Erythroblast (primary cell): ENCODE measurements at regions not wholly inside any gene's neighbourhood (a gene's known extent, or its start where the extent isn't known, plus 50 kb on each side); places are given as distances from the start of the nearest gene placed in this dataset.

Experiments used
- DNase-seq, 2 experiments: peaks; one replicate each; lab custom pipeline; 2025; lab: John Stamatoyannopoulos, UW
- GATA1 ChIP-seq: IDR thresholded peaks from 2 replicates; pipeline ENCODE4 v1.6.1; 2011; ENCODE audit warnings: low read depth, mild to moderate bottlenecking, control low read depth, low read length, moderate library complexity
- POLR2A ChIP-seq: IDR thresholded peaks from 2 replicates; pipeline ENCODE4 v1.6.1; 2011; ENCODE audit warnings: mild to moderate bottlenecking, low read length

DNA sequence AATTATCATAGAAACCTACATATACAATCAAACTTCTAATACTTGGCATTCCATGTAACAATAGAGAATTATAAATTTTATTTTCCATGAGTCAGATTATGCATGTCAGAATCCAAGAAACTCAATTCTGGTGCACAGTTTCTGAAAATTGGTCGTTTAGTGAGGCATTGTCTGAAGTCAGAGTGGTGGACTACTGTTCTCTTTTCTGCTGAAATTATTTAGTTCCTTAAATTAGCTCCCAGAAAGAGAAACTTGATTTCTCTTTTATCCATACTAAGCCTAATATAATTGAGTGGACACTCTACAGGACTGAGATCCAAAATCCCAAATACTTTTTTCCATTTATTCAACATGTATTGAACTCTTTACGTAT lies 265.5 kb downstream of the ALDH8A1 start:
- no peak for DNase-seq
- TF ChIP-seq GATA1 (no peak), POLR2A (no peak)

DNA sequence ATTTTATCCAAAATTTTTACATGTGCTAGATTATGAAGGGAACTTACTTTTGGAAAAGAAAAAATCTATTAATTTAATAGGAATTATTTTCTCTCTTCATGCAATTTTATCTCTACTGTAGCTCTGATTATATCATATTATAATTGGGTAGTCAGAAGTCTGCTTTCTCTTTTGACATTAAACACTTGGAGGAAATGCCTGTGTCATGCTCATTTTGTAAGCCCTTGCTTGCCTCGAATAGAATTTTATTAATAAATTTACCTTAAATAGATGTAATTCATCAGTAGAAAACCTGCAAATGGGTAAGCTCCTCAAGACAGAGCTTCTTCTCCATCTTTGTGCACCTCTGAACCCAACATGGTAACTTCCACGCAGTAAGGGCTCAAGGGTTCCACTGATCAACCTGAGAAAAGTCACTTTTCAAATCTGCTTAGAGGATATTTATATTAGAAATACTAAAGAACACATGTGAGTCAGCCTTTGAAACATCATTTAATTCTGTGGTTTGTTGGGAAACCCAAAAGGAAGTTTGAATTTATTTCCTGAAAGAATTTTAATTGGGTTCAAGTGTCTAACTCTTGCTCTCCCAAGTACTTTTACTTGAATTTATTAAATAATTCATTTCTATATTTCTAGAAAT lies 266.0 kb downstream of the ALDH8A1 start:
- DNase-seq, result no peak
- TF ChIP-seq GATA1 (no peak), POLR2A (no peak)

DNA sequence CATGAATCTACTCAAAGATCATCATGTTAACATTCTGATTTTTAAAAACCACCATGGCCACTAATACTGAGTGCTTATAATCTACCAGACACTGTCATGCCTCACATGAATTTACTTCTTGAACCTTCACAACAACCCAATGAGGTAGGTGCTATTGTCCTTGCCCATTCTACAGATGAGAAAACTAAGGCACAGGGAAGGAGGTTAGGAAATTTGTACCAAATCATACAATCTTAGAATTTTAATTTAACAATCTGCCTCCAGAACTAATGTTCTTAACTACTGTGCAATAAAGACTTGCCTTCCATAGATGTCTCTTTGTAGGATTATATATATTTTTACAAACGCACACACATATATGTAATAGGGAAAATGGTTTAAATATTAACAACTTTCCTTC lies 269.5 kb downstream of the ALDH8A1 start:
- no peak for DNase-seq
- TF ChIP-seq GATA1 (no peak), POLR2A (no peak)

DNA sequence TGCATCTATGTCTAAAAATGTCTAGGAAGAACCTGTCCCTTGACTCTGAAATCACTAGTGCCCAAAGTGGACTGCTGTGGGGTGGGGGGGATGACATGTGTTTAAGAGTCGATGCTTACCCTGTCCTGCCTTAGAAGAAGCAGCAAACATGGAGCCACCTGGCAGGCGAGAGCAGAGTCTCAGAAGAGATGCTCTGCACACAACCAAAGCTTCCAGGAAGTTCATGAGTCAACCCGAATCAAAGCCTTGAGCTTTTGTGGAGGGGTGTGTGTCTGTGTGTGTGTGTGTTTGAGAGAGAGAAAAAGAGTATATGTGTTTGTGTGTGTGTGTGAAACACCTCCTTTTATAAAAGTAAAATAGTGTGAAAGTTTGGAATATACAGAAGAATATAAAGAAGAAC lies 269.9 kb downstream of the ALDH8A1 start:
- TF ChIP-seq POLR2A (no peak), GATA1 (no peak)

DNA sequence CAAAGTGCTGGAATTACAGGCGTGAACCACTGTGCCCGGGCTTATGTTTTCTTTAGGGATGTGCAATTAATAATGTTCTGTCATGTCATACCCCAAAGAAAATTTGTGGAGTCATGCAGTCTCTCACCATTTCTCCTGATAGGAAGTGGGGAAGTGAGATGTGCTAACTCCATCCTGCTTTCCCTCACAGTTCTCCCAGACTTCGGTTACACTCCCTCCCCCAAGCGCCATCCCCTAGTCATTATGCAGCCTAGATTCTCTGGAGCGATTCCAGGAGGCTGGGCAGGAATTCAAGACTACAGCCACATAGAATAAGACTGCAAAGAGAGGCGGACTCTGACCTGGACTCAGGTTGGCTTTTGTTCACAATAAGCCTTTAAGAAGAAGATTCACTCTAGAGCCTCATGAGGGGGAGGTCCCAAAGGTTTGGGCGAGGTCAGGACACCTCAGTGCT lies 271.4 kb downstream of the ALDH8A1 start:
- TF ChIP-seq POLR2A, result no peak
- no peak for TF ChIP-seq GATA1
- no peak for DNase-seq

More for the DNA sequence above, 269.9 kb downstream of the ALDH8A1 start:
- DNase-seq, result no peak

DNA sequence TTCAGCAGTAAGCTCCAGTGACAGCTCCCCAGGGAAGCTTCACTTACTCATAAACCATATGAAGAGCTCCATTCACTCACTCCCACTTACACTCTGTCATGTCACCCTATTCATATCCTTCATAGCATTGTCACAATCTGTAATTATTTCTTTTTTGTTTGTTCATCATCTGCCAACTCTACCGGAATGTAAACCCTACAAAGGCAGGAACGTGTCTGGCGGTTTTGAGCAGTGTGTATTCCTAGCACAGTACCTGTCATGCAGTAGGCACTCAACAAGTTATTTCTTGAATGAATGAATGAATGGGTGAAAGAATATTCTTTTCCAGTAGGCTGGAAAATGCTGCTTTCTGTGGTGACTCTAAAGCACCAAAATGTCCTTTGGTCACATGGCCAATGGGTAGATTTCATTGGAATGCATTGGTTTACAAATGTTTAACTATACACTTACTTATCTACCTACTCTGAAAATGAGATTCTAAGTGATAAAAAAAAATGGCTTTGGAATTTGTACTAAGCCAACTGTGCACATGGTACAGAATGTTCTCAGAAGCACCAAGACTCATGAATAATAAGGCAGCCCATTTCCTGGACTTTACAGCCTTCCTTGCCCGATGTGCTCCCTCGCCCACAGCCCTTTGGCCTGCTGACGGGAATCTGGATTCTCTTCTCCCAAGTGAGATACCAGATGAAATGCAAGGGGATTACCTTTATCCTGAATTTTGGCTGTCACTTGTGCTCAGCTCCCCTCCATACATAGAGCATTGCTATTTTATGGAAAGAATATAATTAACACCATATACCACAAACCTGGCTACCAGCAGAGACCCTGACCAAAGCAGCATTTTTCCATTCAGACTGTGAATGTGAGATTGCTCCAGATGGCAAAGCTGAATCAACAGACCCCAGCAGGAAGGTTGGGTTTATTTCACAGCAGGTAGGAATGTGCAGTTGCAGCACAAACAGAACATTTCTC lies 273.3 kb downstream of the ALDH8A1 start:
- TF ChIP-seq POLR2A (no peak), GATA1 (no peak)
- no peak for DNase-seq

DNA sequence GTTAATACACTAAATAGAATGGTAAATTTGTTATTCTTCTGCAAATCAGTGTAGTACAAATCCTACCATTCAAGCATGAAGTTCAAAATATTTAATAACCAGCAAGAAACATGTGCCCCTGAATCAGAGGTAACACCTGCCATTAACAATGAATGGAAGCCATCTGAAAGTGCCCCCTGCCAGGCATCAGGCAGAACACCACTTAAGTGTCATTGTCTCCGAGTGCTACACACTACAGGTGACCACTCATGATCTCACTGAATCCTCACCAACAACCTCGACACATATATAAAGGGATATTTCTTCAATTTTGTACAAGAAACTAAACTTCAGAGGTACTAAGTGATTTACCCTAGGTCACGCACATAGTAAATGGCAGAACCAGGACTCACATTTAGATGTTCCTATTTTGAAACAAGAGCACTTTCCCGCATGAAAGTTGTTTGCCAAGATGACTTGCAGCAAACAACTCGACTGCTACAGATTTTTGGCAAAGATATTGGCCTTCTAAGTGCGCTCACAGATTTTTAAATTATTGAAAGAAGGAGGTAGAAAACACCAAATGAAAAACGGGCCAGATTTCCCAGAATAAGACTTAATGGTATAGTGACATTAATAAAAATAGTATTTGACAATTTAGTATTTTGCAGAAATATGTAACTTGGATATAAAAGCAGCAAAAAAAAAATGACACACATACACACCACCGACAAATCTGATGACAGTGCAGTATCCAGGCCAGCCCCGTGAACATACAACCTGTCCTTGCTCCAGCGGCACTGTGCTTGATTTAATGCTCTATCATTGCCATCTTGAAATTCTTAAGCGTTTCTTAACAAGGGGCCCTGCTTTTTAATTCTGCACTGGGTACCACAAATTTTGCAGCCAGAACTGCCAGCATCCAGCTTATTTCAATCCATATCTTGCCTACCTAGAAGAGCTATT lies 274.5 kb downstream of the ALDH8A1 start:
- TF ChIP-seq POLR2A, result no peak
- TF ChIP-seq GATA1, result no peak
- no peak for DNase-seq

DNA sequence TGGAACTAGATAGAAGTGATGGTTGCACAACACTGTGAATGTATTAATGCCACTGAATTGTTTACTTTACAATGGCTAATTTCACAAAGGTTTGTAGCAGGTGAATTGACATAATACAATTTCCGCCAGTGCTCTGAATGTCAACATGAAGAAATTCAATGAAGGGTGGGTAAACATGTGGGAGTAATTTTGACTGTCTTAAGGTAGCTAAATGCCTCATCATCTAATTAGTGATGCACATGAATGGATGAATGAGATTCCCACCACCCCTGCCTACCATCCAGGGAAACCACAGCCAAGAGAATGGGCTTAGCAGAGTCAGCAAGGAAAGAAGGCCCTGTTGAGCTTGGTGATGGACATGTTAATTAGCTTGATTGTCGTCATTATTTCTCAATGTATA lies 275.3 kb downstream of the ALDH8A1 start:
- DNase-seq, result no peak
- TF ChIP-seq GATA1 (no peak), POLR2A (no peak)

DNA sequence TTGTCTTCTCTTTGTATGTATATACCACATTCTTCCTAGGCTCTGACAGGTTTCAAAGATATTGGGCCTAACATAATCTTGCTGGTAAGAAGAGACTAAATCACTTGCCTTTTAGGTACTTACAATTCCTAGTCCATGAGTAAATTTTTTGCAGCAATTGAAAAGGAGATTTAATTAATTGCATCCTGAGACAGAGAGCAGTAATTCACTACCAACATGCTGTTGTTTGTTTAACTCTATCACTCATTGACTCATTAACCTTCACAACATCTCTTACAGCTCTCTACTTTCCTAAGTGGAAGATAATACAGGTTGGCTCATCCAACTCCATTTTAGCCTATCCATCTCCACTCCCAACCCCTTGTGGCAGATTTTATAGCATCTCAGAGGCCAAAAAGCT lies 280.4 kb downstream of the ALDH8A1 start:
- DNase-seq, result no peak
- TF ChIP-seq GATA1, result no peak
- no peak for TF ChIP-seq POLR2A

DNA sequence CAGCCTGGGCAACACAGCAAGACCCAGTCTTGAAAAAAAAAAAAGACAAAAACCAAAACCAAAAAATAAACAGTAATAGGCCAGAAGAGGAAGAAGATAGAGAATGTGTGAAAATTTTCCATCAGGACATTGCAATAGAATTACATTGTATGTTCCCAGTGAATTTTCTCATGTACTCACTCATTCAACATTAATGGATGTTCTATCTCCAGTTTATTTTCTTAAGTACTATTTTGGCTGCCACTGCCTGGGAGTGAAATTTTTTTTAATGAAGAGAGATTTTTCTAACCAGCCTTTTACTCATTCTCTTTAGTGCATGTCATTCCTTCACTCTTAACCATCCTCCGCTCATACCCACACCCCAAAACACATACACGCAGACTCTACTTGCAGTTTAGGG lies 282.8 kb downstream of the ALDH8A1 start:
- no peak for DNase-seq
- TF ChIP-seq GATA1 (no peak), POLR2A (no peak)

DNA sequence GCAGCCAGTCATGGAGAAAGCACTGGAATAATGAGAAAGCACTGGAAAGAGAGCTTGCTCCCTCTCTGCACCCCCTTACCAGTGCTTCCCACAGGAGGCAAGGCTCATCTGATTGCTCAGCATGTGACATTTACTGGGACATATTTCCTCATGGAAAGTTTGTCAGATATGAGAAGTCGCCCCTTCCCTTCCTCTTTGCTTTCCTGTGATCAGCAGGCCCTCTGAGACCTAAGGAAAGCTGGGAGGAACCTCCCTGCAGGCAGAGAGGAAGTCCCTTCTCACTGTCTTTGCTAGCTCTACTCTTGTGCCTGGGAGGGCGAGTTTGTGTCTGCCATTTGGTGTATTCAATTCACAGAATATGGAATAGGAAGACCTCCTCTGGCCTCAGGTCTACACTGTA lies 283.8 kb downstream of the ALDH8A1 start:
- TF ChIP-seq GATA1, result no peak
- TF ChIP-seq POLR2A, result no peak
- no peak for DNase-seq

DNA sequence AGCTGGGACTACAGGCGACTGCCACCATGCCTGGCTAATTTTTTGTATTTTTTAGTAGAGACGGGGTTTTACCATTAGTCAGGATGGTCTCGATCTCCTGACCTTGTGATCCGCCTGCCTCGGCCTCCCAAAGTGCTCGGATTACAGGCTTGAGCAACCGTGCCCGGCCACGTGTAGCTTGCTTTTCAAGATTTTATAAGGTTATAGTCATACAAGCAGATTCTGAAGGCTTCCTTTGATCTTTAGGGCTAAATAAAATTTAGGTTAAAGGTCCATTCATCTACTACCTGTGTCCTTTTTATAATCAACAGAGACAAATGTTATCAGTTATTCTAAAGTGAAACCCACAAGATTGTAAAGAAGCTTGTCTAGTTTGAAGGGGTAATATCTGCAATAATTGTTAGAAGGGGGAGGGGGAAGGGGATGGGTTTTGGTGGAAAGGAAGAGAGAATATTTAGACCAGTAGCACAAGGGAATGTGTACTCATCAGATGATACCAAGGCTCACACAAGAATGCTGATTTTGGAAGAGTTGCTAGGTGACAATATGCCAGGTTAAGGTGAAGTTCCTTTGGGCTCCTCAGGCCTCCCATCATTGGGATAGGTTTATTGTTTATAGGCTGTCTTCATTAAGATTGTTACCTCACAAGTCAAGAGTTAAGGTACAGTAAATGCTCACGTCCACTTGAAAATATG lies 284.7 kb downstream of the ALDH8A1 start:
- no peak for DNase-seq
- TF ChIP-seq GATA1 (no peak), POLR2A (no peak)
